NCI-H146 (cell line): ENCODE measurements at regions not wholly inside any gene's neighbourhood (a gene's known extent, or its start where the extent isn't known, plus 50 kb on each side); places are given as distances from the start of the nearest gene placed in this dataset.
"Not testable (repeated sequence)": the region's sequence is repeated elsewhere in the genome, so short reads cannot be mapped to it uniquely, and the experiment has no call there.

ENCODE experiments used
- DNase-seq: peaks from one replicate; lab custom pipeline; 2025; lab: John Stamatoyannopoulos, UW

DNA sequence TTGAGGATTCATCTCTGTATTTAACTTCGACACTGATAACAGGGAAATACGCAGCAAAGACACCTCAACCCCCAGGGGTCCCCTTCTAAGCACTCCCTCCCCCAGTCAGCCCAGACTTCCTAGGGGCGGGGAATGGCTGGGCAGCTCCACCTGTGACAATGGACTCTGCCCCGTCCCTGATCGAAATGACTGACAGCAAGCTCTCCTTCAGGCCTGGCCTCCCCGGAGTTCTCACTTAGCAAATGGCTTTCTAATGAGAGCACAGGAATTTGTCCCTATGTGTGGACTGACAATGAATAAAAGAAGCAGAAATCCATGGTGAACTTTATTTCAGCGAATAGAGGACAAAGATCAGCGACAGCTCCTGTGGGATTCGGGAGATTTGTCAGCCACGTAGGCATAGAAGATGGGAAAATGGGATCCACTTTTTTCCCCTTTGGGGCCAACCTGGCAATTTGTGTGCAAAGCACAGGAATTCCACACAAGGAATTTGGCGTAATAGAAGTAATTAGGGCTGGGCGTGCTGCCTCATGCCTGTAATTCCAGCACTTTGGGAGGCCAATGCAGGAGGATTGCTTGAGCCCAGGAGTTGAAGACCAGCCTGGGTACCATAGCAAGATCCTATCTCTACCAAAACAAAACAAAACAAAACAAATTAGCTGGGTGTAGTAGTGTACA lies 63.8 kb downstream of the TNFAIP2 start:
- DNase-seq: no peak

DNA sequence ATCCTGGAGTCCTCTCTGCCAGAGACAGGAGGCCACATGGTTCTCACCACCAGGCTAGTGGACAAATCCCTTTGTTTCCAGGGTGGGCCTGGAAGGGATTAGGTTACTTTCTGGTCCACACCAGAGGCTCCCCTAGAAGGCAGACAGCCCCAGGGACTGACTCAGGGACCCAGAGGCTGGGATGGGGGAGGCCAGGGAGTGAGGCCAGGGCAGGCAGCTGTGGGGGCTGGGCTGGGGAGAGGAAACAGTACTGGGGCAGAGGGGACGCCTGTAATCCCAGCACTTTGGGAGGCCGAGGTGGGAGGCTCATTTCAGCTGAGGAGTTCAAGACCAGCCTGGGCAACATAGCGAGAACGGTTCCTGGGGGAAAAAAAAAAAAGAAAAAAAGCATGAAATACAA lies 64.7 kb downstream of the TNFAIP2 start:
- no peak for DNase-seq

DNA sequence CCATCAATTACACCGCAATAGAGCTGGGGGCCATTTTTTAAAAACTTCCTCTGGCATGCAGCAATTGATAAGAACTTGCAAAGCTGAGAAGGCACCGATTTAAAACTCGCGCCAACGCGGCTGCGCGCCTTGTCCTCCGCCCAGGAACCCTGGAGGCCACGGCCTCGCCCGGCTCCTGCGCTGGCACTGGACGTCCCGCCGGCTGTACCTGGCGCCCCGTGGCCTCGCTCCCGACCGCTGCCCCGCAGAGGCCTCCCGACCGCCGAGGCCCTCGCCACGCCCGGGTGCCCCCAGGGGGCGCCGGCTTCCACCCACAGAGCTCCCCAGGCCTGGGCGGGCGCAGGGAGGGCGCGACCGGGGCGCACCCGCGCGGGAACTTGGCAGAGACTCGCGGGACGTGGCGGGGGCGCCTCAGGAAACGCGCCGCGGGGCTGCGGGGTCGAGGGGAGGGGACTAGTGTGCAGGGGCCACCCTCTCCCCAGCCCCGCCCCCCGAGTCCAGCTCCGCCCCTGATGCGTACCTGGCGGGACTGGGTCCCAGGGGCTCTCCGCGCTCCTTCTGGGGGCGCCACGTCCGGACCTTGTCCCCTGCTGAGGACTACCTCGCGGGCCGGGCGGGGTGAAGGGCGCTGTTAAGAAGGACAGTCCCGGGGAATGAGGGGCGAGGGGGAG lies 65.7 kb downstream of the TNFAIP2 start:
- DNase-seq: no peak

DNA sequence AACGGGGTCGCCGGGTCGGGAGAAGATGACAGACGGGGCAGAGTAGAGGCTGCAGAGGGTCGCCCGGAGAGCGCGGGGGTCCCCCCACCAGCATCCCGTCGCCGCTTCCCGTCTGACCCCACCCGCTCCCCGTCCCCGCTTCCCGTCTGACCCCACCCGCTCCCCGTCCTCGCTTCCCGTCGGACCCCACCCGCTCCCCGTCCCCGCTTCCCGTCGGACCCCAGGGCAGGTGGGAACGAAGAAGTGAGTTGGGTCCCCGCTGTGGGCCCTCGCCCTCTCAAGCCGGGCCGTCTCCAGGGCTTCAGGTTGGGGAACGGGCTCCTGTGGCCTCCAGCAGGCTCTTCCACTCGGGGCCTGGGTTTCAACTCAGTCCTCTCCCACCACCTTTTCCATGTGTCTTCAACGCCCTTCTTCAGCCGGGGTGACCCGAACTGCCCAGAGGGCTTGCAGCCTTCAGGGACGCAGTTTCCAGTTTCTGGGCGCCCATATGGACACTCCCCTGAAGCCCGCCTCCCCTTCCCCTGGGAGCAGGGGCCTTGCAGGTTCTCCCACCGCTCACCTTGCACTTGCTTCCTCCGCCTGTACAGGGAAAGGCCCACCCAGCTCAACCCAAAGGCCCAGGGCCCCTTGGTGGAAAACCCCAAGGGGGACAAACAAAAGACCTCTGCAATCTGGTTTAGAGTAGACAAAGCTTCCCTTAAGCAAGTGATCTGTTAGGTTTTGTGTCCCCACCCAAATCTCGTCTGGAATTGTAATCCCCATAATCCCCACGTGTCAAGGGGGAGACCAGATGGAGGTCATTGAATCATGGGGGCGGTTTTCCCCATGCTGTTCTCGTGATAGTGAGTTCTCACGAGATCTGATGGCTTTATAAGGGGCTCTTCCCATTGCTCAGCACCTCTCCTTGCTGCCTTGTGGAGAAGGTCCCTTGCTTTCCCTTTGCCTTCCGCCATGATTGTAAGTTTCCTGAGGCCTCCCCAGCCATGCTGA lies 66.5 kb downstream of the TNFAIP2 start:
- no peak for DNase-seq

DNA sequence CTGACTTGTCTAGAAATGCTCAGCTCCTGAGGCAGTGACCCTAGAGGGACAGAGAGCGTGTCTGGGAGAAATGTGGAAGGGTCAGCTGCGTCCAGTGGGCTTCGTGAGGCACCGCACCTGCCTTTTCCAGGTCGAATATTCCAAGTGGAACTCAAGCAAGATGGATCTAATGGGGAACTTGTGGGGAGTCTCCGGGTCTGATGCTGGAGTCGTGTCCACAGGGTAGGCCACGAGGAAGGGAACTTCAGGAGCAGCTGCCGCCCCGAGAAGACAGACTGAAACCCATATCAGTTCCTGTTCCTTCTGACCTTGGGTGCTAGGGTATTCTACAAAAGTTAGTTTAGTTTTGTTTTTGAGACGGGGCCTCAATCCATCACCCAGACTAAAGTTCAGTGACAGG lies 67.5 kb downstream of the TNFAIP2 start:
- DNase-seq: no peak

DNA sequence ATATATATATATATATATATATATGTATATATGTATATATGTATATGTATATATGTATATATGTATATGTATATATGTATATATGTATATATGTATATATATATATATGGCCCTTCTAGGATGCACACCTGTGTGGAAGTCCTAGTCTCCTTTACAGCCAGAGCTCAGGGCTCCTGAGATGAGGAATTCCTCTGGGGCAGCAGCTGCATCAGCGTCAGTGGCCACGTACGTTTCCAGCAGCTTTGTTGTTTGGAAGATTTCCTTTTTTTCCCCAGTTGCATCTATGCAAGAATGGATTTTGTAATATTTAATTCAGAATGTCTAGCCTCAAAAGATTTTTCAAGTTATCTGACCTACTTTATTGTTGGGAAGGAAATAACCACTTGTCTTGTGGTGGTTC lies 68.6 kb downstream of the TNFAIP2 start:
- DNase-seq: no peak

DNA sequence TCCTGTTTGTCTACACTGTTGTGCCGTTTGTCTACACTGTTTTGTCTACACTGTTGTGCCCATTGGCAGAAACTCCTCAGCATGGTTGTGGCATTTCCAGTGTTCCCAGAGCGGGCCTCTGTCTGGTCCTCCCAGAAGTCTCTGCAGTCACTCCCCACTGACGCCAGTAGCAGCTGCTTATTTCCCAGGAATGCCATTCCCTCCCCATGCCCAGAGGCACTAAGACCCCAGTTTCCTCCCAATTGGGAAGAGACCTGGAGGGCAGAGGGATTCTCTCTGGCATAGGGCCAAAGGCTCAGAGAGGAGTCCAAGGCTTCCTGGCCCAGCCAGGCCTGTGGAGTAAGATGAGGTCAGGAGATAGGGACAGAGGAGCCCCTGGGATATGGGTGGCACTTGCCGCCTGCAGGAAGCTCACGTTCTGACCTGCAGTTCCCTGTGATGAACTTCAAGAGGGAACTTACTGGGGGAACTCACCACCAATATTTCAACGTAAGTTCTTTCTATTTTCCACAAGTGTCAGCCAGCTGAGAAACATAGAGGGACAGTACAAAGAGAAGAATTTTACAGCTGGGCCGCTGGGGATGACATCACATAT lies 69.1 kb downstream of the TNFAIP2 start:
- no peak for DNase-seq

DNA sequence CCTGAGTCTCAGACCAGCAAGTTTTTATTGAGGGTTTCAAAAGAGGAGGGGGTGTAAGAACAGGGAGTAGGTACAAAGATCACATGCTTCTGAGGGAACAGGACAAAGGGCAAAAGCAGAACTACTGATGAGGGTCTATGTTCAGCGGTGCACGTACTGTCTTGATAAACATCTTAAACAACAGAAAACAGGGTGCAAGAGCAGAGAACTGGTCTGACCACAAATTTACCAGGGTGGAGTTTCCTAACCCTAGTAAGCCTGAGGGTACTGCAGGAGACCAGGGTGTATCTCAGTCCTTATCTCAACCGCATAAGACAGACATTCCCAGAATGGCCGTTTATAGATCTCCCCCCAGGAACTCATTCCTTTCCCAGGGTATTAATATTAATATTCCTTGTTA lies 69.6 kb downstream of the TNFAIP2 start:
- not testable (repeated sequence) for DNase-seq

DNA sequence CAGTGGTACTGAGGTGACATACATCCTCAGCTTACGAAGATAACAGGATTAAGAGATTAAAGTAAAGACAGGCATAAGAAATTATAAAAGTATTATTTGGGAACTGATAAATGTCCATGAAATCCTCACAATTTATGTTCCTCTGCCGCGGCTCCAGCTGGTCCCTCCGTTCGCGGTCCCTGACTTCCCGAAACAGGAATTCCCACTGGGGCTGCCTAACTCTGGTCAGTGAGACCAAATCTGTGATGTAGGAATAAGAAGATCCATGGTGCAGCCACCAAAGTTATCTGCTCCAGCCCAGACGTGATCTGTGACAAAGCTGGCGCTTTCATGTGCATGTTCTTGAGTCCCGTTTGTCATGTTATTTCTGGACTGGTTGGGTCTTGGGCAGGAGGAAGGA lies 70.2 kb downstream of the TNFAIP2 start:
- not testable (repeated sequence) for DNase-seq

DNA sequence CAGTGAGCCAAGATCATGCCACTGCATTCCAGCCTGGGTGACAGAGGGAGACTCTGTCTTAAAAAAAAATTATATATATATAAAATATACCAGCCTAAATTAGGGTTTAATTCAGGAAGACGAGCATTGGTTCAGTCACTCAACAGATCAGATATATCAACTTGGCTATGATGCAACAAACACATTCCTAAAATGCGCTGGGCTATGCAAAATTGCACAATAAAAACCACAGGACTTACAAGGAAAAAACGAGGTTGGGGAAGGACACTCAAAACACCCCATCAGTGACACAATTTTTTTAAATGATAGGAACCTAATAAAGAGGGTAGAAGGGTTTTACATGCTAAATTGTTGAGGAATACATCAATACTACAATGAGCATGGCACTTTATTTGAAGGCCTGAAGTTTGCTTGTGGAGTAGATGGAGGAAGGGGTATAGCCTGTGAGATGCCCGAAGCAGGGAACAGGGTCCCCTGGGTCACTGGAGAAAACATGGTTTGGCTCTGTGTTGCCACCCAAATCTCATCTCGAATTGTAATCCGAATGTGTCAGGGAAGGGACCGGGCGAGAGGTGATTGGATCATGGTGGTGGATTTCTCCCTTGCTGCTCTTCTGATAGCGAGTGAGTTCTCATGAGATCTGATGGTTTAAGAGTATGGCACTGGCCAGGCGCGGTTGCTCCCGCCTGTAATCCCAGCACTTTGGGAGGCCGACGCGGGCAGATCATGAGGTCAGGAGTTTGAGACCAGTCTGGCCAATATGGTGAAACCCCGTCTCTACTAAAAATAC lies 71.2 kb downstream of the TNFAIP2 start:
- DNase-seq: no peak

DNA sequence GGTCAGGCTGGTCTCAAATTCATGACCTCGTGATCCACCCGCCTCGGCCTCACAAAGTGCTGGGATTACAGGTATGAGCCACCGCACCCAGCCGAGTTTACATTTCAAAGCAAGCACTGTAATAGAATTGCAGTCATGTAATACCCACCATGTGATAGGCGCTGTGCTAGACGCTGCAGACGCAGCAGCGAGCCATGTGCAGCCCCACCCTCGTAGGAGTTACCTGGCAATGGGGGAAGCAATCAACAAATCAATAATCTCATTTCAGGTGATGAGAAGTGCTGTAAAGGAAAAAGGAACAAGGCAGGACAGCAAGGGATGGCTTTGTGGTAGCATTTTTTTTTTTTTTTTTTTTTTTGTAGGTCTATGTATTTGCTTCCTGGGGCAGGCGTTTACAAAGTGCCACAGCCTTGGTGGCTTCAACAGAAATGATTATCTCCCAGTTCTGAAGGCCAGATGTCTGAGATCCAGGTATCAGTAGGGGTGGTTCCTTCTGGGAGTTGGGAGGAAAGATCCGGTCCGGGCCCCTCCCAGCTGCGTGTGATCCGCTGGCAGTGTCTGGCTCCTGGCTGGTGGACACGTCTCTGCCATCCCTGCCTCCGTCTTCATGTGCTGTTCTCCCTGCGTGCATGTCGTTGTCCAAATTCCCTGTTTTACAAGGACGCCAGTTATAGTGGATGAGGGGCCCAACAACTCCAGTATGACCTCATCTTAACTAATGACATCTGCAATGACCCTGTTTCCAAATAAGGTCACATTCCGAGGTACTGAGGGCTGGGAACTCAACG lies 72.8 kb downstream of the TNFAIP2 start:
- DNase-seq: no peak

DNA sequence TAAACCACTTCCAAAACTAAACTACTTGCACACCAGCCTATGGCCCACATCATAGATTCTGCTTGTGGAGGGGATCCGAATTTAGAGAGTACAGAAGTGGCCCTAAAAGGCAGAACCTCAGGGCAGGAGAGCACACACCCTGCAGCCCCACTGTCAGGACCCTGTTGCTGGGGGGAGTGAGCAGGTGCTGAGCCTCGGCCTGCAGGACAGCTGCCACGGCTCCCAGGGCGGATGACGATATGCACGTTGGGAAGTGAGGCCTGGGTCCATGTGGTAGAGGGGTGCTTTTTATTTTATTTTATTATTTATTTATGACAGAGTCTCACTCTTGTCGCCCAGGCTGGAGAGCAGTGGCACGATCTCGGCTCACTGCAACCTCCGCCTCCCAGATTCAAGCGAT lies 73.5 kb downstream of the TNFAIP2 start:
- no peak for DNase-seq

DNA sequence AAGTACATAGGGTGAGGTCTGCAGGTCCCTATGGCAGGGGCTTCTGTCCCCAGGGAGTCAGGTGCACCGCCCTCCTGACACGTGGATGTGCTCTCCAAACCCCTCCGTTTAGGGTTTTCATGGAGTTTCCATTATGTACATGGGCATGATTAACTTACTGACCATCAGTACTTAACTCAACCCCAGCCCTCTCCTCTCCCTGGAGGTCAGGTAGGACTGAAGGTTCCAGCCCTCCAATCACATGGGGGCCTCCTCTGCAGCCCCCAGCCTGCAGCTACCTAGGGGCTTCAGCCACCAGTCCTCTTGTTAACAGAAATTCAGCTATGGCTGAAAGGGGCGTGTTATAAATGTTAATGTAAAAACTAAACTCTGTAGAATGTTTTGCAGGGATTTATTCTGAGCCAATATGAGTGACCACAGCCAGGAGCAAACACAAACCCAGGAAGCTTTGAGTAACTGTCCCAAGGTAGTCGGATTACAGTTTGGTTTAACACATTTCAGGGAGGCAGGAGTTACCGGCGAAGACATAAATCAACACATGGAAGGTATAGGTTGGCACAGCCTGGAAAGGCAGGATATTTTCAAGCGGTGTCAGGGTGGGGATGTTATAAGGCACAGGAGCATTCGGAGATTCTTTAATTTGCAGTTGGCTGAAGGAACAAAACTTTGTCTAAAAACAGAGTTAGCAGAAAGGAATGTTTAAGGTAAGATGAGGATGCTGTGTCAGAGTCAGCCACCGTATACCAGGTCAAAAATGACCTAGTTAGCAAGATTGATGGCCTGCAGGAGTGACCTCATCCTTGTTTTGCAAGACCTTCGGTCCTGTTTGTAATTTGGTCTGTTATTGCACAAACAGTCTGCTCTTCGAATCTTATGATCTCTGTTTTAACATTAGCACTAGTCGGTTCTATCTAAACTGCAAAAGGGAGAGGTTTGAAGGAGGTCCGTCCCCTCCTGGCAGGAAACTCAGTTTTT lies 75.2 kb downstream of the TNFAIP2 start:
- DNase-seq: no peak

DNA sequence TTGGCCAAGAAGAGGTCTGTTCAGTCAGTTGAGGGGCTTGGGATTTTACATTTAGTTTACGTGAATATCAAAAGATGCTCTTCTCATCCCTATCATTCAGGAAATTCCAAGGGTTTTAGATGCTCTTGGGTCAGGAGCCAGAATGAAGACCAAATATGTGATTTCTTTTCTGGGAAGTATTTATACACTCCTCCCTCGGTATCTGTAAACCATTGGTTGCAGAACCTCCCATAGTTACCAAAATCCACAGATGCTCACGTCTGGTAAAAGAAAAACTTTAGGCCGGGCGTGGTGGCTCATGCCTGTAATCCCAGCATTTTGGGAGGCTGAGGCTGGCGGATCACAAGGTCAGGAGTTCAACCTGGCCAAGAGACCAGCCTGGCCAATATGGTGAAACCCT lies 75.9 kb downstream of the TNFAIP2 start:
- DNase-seq: no peak

DNA sequence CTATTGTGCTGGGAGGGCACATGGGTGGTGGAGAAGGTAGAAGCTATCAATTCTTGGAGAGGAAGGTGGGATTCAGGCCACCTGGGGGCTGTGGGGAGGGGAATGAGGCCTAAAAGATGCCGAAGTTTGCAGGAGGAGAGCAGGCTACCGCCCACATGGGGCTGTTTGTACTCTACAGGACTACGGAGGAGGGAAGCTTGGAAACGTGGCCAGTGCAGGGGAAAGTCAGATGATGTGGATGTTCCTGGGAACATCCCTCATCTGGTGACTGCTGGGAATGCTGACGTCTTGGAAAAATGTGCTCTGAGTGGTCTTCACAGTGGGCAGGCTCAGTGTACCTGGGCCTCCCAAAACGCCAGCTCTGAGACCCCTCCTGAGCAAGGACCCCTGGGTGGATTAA lies 78.5 kb downstream of the TNFAIP2 start:
- DNase-seq: no peak

DNA sequence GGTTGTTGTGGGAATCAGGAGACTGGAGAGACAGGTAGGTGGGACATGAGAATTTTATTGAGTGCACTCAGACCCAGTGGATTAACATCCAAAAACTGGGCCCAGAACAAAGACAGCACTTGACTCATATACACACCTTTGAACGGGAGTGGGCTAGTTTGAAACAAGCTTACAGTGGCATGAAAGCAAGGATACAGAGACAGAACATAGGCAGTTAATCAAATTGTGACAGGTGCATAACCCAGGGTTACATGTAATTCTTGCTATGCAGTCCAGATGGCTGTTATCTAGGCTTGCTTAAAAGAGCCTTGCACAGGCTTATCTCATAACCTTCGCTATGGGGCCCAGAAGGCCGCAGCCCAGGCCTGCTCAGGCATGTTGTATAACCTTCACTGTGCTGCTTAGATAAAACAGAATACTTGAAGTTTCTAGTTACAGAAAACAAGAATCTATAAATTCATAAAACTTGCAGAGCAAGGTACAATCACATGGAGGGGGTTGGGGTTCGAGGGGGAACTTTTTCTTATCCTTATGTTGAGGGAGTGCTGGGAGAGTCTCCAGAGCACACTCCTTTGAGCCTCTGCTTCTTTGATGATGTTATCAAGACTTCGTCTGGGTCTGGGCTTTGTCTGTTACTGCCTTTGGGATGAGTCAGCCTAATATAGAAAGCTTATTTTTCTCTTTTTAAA lies 81.7 kb downstream of the TNFAIP2 start:
- no peak for DNase-seq

DNA sequence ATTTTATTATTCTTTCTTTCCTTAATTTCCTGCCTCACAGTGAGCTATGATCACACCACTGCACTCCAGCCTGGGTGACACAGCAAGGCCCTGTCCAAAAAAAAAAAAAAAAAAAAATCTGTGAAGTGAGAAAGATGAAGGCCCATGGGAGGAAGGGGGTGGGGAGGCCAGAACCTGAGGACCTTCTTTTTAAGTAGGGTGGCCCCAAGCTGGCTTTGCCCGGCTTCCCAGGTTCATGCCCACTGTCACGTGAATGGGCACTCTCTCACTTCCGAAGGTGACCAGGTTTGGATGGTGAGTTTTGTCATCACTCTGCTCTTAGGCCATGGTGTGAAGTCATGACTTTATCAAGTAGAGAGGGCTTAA lies 82.3 kb downstream of the TNFAIP2 start:
- no peak for DNase-seq

DNA sequence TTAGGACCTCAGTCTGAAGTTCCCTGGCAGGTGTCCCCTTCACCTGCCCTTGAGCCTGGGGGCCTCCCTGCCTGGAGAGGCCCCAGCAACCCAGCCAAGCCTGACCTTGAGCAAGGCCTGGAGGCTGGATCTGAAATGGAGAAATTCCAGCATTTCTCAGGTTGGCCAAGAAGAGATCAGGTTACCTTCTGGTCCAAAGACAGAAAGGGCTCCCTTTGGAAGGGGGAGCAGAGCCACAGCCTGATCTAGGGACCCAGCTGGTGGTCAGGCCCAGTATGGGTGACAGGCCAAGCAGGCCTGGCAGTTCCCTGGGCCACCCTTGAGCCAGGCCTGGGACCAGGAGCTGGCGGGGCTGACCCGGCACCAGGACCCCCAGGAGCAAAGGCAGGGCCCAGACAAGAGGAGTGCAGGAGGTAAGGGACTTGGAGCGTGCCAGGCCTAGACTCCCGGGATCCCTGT lies 82.8 kb downstream of the TNFAIP2 start:
- no peak for DNase-seq

DNA sequence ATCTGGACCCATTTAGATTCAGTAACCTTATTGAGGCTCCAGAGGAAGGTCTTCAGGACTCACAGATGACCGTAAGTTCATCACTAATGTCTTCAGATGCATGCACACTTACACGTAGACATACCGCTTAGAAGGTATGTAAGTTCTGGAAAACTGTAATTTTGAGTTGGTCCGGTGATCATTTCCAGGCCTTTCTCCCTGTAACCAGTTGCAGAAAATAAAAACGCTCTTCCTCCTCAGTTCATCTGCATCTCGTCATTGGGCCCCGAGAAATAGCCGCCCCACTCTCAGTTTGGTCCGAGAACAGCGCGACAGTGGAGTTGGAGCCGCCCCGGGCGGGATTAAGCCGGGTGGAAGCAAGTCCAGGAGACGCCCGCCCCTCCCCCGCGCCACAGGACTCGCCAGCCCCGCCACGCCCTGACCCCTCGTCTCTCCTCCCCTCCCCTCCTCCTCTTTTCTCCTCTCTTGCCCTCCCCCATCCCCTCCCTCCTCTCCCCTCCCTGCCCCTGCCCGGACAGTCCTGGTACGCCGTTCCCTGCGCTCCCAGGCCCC lies 83.7 kb downstream of the TNFAIP2 start:
- no peak for DNase-seq
